NT2/D1 (cell line): ENCODE measurements at regions not wholly inside any gene's neighbourhood (a gene's known extent, or its start where the extent isn't known, plus 50 kb on each side); places are given as distances from the start of the nearest gene placed in this dataset.

Experiments used
- DNase-seq: peaks from one replicate; pipeline ENCODE4 v3.0.0-alpha.2; 2011; ENCODE audit warnings: low read depth, low spot score
- H3K27me3 ChIP-seq: 2 replicates; pipeline ENCODE4 v1.6.0; 2011; ENCODE audit warnings: mild to moderate bottlenecking; ENCODE audit not compliant: insufficient read length, insufficient read depth
- H3K36me3 ChIP-seq: 2 replicates; pipeline ENCODE4 v1.6.1; 2011; ENCODE audit warnings: mild to moderate bottlenecking, low read length, mixed read lengths; ENCODE audit not compliant: insufficient read depth, insufficient read length
- H3K4me1 ChIP-seq: 2 replicates; pipeline ENCODE4 v1.5.1; 2011; ENCODE audit not compliant: insufficient read depth, insufficient read length
- H3K4me3 ChIP-seq: 2 replicates; pipeline ENCODE4 v1.5.1; 2011; ENCODE audit warnings: low read depth; ENCODE audit not compliant: insufficient read length
- H3K9ac ChIP-seq: 2 replicates; pipeline ENCODE4 v1.6.0; 2011; ENCODE audit warnings: low read depth; ENCODE audit not compliant: insufficient read length
- H3K9me3 ChIP-seq: 2 replicates; pipeline ENCODE4 v1.5.1; 2011; ENCODE audit warnings: mild to moderate bottlenecking, low read length; ENCODE audit not compliant: insufficient read depth
- SUZ12 ChIP-seq: IDR thresholded peaks from 2 replicates; pipeline ENCODE4 v1.6.1; 2011; ENCODE audit not compliant: insufficient read length, insufficient read depth; ENCODE audit errors: extremely low read depth
- YY1 ChIP-seq: IDR thresholded peaks from 2 replicates; pipeline ENCODE4 v1.6.1; 2011; ENCODE audit not compliant: insufficient read length, insufficient read depth
- ZNF274 ChIP-seq: IDR thresholded peaks from 2 replicates; pipeline ENCODE4 v1.6.1; 2011; ENCODE audit warnings: mild to moderate bottlenecking, low read depth, low read length

- H3K4me3 ChIP-seq, result no peak overlapping the region
- TF ChIP-seq SUZ12, result no peak
- no peak for TF ChIP-seq ZNF274
- no peak for DNase-seq
These were observed 156.4 kb upstream of the TRPC7 start for GRCh38 chr5:136521696-136522095.

GRCh38 chr5:136518814-136519213 is 153.5 kb upstream of the TRPC7 start:
- Histone ChIP-seq H3K27me3 (no peaks in the 10 kb centered on the region), H3K9ac (no peak overlapping the region), H3K9me3 (no peaks in the 10 kb centered on the region), H3K36me3 (no peaks in the 10 kb centered on the region), H3K4me1 (no peaks in the 10 kb centered on the region), H3K4me3 (no peak overlapping the region)
- DNase-seq, result no peak
- no peak for TF ChIP-seq YY1
- no peak for TF ChIP-seq ZNF274
- no peak for TF ChIP-seq SUZ12

More at GRCh38 chr5:136521696-136522095, 156.4 kb upstream of the TRPC7 start:
- Histone ChIP-seq H3K27me3 (no peaks in the 10 kb centered on the region), H3K36me3 (no peaks in the 10 kb centered on the region), H3K9ac (no peak overlapping the region), H3K4me1 (no peaks in the 10 kb centered on the region), H3K9me3 (no peaks in the 10 kb centered on the region)

- Histone ChIP-seq H3K27me3 (no peaks in the 10 kb centered on the region), H3K9ac (no peak overlapping the region), H3K4me3 (no peak overlapping the region), H3K36me3 (no peaks in the 10 kb centered on the region), H3K9me3 (no peaks in the 10 kb centered on the region), H3K4me1 (no peaks in the 10 kb centered on the region)
- TF ChIP-seq ZNF274, result no peak
- no peak for TF ChIP-seq SUZ12
- no peak for TF ChIP-seq YY1
- DNase-seq, result no peak
These were observed 152.8 kb upstream of the TRPC7 start for GRCh38 chr5:136518174-136518573.

- no peak overlapping the region for H3K4me3 ChIP-seq
- H3K27me3 ChIP-seq, result no peaks in the 10 kb centered on the region
- H3K4me1 ChIP-seq, result no peaks in the 10 kb centered on the region
- DNase-seq, result no peak
- no peak for TF ChIP-seq ZNF274
- no peak for TF ChIP-seq SUZ12
- TF ChIP-seq YY1, result no peak
- no peaks in the 10 kb centered on the region for H3K36me3 ChIP-seq
- H3K9ac ChIP-seq, result no peak overlapping the region
- H3K9me3 ChIP-seq, result no peaks in the 10 kb centered on the region
These were observed 152.4 kb upstream of the TRPC7 start for GRCh38 chr5:136517755-136518154.

- Histone ChIP-seq H3K4me3 (no peak overlapping the region), H3K36me3 (no peaks in the 10 kb centered on the region), H3K9ac (no peak overlapping the region), H3K27me3 (no peaks in the 10 kb centered on the region), H3K9me3 (no peaks in the 10 kb centered on the region), H3K4me1 (no peaks in the 10 kb centered on the region)
- DNase-seq, result no peak
- TF ChIP-seq YY1 (no peak), SUZ12 (no peak), ZNF274 (no peak)
These were observed 151.3 kb upstream of the TRPC7 start for GRCh38 chr5:136516637-136517036.

GRCh38 chr5:136513430-136513829 is 148.1 kb upstream of the TRPC7 start:
- no peaks in the 10 kb centered on the region for H3K9me3 ChIP-seq
- DNase-seq, result no peak
- H3K36me3 ChIP-seq, result no peaks in the 10 kb centered on the region
- no peak overlapping the region for H3K4me3 ChIP-seq
- H3K9ac ChIP-seq, result no peak overlapping the region
- TF ChIP-seq YY1 (no peak), SUZ12 (no peak), ZNF274 (no peak)
- no peaks in the 10 kb centered on the region for H3K27me3 ChIP-seq
- H3K4me1 ChIP-seq, result no peaks in the 10 kb centered on the region

GRCh38 chr5:136511046-136511445 is 145.7 kb upstream of the TRPC7 start:
- no peaks in the 10 kb centered on the region for H3K27me3 ChIP-seq
- H3K9ac ChIP-seq, result no peak overlapping the region
- H3K9me3 ChIP-seq, result no peaks in the 10 kb centered on the region
- H3K36me3 ChIP-seq, result no peaks in the 10 kb centered on the region
- no peak overlapping the region for H3K4me3 ChIP-seq
- no peak for DNase-seq
- H3K4me1 ChIP-seq, result no peaks in the 10 kb centered on the region
- no peak for TF ChIP-seq SUZ12
- TF ChIP-seq YY1, result no peak
- no peak for TF ChIP-seq ZNF274

- H3K4me3 ChIP-seq, result no peak overlapping the region
- H3K4me1 ChIP-seq, result no peaks in the 10 kb centered on the region
- no peaks in the 10 kb centered on the region for H3K36me3 ChIP-seq
- TF ChIP-seq YY1 (no peak), ZNF274 (no peak), SUZ12 (no peak)
- H3K27me3 ChIP-seq, result no peaks in the 10 kb centered on the region
- DNase-seq, result no peak
- H3K9me3 ChIP-seq, result no peaks in the 10 kb centered on the region
- H3K9ac ChIP-seq, result no peak overlapping the region
These were observed 145.1 kb upstream of the TRPC7 start for GRCh38 chr5:136510481-136510880.
